GM21526 (cell line): ENCODE measurements at regions not wholly inside any gene's neighbourhood (a gene's known extent, or its start where the extent isn't known, plus 50 kb on each side); places are given as distances from the start of the nearest gene placed in this dataset.

ENCODE experiments used
- ATAC-seq: cut with Tn5 transposase; IDR thresholded peaks from one replicate; pipeline ENCODE4 v1.9.1; 2021; ENCODE audit warnings: moderate library complexity; ENCODE audit not compliant: unreplicated experiment, low FRiP score

DNA sequence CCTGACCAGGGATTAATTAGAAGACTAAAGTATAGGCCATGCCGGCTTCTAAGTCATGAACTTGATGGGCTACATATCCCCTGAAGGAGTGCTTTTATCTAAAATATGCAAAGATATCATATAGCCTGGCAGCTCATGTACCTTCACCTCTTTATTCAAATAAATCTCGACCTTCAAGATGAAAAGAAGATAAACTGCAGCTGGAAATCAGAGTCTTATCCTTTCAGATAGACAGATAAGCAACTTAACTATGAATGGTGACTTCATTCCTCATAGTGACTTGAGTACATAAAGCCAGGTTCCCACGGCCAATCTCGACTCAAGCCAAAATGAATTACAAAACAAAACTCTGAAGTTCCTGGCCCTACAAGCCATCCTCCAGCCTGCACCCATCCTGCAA, 165.3 kb upstream of the KLHL29 start:
- no peak for ATAC-seq

DNA sequence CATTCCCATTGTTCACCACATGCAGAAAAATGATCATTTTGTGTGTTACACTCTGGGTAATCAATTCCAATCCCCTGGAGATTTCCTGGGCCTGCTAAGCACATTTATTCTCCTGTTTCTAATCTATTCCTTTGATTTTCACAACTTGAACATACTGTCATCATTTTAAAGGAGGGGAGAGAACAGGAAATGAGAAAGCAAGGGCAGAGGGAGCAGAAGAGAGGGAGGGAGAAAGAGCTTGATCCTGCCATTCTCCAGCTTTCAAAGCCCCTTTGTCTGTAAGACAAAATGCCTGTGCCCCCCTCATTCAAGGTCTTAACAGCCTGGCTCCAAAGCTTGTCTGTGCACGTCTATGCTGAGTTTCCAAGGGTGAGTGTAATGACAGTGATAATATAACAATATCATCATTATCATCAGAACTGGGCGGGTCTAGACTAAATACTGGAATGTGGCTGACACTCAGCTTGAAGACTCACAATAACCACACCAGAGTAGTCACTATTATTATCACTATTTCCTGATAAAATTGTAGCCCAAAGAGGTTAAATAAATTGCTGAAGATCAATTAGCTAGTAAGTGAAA, 164.4 kb upstream of the KLHL29 start:
- no peak for ATAC-seq

DNA sequence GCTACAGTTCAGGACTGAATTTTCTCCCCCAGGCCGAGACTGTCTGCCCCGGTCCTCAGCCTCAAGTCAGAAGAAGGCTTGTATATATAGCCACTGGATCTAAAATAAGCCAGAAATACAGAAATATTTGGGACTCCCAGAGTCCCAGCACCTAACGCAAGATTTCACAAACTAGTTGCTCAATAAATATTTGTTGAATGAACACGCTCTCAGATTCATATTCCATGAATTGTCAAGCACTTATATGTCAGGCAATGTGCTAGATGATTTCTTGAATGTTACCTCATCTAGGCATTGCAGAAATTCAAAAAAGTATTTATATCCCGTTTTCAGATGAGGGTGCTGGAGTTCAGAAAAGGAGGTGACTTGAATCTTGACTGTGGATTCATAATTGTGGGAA, 163.7 kb upstream of the KLHL29 start:
- no peak for ATAC-seq

DNA sequence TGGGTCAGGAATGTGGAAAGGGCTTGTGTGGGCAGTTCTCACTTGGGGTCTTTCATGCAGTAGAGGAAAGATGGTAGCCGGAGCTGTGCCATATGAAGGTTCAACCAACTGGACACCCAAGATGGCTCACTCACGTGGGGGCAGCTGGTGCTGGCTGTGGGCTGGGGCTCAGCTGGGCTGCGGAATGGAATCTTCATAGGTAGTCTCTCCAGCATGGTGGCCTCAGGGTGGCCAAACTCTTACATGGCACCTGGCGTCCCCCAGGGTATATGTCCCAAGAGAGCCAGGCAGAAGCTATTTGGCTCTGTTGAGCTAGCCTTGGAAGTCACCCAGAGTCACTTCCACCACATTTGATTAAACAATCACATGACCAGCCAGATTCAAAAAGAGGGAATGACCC, 163.1 kb upstream of the KLHL29 start:
- no peak for ATAC-seq

GRCh38 chr2:23230885-23231284, 154.1 kb upstream of the KLHL29 start:
- ATAC-seq = no peak

- no peak for ATAC-seq
These were observed 153.1 kb upstream of the KLHL29 start for GRCh38 chr2:23231865-23232264.

GRCh38 chr2:23235292-23235691, 149.7 kb upstream of the KLHL29 start:
- ATAC-seq = no peak

- no peak for ATAC-seq
These were observed 149.2 kb upstream of the KLHL29 start for GRCh38 chr2:23235736-23236135.

- ATAC-seq = no peak
These were observed 147.8 kb upstream of the KLHL29 start for GRCh38 chr2:23237147-23237546.

GRCh38 chr2:23238011-23238657, 146.8 kb upstream of the KLHL29 start:
- ATAC-seq = no peak

GRCh38 chr2:23239374-23239773, 145.6 kb upstream of the KLHL29 start:
- ATAC-seq = no peak

DNA sequence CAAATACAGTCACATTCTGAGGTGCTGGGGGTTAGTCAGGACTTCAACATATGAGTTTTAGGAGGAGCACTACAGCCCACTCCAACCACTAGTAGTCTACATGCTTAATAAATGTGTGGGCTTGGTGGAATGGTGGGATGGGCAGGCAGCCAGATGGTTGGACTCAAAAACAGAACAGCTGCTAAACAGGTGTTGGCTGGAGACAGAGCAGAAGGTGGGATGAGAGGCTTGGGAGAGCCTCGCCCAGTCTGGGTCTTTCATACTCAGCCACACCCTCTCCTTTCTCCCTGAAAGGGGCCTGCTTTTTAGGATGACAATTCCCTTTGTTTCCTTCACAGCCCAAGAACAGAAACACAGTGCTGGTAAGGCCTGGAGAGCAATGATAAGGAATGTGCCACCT, 143.9 kb upstream of the KLHL29 start:
- ATAC-seq = no peak

- ATAC-seq = no peak
These were observed 143.3 kb upstream of the KLHL29 start for GRCh38 chr2:23241611-23242245.

GRCh38 chr2:23243073-23243659, 141.8 kb upstream of the KLHL29 start:
- ATAC-seq = no peak

DNA sequence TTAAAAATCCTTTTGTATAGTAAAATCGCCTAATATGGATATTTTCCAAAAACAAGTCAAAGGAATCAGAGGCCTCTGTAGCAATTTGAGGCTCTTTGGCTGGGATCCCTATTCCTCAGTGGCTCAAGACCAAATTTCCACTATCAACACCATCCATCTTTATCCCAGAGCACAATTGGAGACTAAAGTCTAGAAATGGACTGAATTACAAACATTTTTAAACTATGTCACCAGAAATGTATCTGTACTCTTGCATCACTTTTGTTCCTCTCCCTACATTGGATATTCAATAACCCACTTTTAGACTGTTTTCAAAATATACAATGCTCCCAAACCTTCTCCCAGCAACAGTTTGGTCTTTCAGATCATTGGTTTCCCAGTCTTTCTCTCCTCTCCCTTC, 140.4 kb upstream of the KLHL29 start:
- ATAC-seq = no peak

DNA sequence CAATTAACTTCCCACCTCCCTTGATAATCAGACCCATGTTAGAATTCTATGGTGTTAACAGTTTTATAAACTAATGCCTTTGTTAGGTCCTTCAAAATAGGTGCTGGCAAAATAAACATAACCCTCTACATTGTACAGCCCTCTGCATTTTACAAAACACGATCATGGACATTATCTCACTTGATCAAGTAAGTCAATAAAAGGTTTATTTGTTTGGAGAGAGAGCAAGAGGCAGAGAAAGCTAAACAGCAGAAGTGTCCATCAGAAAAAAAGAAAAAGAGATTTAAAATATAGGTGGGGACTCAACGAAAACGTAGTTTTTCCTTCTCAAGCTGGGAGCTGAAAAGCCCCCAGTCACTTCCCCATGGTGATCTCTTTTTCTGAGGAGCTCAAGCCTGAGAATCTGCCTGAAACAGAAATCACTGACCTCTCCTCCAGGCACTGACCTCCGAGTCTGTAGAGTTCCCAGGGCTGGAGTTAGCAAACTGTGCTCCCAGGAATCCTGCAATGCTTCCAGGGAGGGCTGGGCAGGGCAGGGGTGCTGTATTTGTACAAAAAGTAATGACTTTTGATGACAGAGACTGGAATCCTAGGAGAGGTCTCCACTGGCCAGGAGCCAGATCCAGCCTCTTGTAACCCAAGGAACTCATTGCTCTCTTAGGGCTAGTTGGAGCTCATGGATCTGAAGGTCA, 137.8 kb upstream of the KLHL29 start:
- no peak for ATAC-seq

DNA sequence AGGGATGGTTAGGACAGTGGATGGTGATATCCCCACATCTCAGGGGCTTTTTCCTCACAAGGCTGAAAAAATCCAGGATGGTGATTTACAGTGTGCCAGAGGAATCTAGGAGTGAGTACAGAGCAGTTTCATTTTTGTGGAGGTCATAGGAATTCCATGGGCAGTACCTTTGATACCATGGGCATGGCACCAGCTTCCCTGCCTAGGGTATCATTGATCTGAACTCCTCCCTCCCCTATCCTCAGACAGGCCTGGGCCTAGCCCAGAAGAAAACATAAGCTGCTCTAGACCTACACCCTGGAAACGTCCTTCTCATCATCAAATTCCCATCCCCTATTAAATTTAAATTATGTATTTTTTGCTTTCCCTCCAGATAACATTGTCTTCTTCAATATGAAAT, 136.3 kb upstream of the KLHL29 start:
- ATAC-seq = no peak

GRCh38 chr2:23249348-23249747, 135.6 kb upstream of the KLHL29 start:
- ATAC-seq = no peak

GRCh38 chr2:23250371-23250770, 134.6 kb upstream of the KLHL29 start:
- ATAC-seq = no peak

GRCh38 chr2:23256643-23257042, 128.3 kb upstream of the KLHL29 start:
- ATAC-seq = no peak

GRCh38 chr2:23260621-23261020, 124.4 kb upstream of the KLHL29 start:
- ATAC-seq = no peak
